AG09319 (cell line): ENCODE measurements at regions not wholly inside any gene's neighbourhood (a gene's known extent, or its start where the extent isn't known, plus 50 kb on each side); places are given as distances from the start of the nearest gene placed in this dataset.

ENCODE experiments used
- DNase-seq: peaks from one replicate; pipeline ENCODE4 v3.0.0-alpha.2; 2010; ENCODE audit warnings: low read depth; ENCODE audit errors: extremely low read depth
- TF ChIP-seq, protein P1 (sequence below): IDR thresholded peaks from 2 replicates; pipeline ENCODE4 v1.5.1; 2011; ENCODE audit warnings: low read depth, mild to moderate bottlenecking, inconsistent platforms, low read length, moderate library complexity

GRCh38 chr4:58502839-58503238, 1392.7 kb upstream of the IGFBP7 start:
- TF ChIP-seq, protein P1, sequence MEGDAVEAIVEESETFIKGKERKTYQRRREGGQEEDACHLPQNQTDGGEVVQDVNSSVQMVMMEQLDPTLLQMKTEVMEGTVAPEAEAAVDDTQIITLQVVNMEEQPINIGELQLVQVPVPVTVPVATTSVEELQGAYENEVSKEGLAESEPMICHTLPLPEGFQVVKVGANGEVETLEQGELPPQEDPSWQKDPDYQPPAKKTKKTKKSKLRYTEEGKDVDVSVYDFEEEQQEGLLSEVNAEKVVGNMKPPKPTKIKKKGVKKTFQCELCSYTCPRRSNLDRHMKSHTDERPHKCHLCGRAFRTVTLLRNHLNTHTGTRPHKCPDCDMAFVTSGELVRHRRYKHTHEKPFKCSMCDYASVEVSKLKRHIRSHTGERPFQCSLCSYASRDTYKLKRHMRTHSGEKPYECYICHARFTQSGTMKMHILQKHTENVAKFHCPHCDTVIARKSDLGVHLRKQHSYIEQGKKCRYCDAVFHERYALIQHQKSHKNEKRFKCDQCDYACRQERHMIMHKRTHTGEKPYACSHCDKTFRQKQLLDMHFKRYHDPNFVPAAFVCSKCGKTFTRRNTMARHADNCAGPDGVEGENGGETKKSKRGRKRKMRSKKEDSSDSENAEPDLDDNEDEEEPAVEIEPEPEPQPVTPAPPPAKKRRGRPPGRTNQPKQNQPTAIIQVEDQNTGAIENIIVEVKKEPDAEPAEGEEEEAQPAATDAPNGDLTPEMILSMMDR: no peak
- no peak for DNase-seq

- DNase-seq: no peak
- TF ChIP-seq, protein P1: no peak
Observed at GRCh38 chr4:58499182-58499581, 1389.0 kb upstream of the IGFBP7 start.

DNA sequence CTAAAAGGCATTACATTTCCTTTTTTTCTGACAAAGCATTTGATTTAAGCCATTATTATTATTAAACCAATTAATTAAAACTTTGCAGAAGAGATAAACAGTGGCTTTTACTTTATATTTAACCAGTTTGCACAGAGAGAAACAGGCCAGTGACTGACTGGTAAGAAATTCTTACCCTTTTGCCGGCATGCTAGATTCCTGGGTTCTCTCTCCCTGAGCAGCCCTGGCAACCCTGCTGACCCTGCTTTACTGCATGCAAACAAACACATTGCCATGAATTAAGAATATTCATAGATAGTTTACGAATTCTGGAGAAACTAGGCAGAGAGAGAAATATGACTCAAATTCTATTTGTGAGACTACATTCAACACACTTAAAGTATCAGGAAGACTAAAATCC, 1381.4 kb upstream of the IGFBP7 start:
- TF ChIP-seq, protein P1: no peak

DNA sequence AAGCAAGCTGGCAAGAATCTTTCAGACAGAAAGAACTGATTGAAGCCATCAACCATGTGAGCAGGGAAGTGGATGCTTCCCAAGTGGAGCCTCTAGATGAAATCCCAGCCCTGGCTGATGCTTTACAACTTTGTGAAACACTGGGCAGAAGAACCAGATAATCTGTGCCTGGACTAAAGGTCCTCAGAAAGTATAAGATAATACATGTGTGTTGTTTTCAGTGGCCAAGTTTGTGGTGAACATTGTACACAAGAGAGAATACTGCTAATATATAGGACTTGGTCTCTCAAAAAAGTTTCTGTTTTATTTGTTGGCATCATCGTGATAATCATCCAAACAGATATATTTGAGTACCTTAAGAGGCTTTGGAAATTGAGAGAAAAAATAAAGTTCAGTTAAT, 1367.8 kb upstream of the IGFBP7 start:
- TF ChIP-seq, protein P1: no peak
- DNase-seq: no peak

More for the DNA sequence above, 1381.4 kb upstream of the IGFBP7 start:
- no peak for DNase-seq

GRCh38 chr4:58477513-58477912, 1367.3 kb upstream of the IGFBP7 start:
- DNase-seq: no peak
- TF ChIP-seq, protein P1: no peak

- TF ChIP-seq, protein P1: no peak
Observed at GRCh38 chr4:58475097-58475496, 1364.9 kb upstream of the IGFBP7 start.

DNA sequence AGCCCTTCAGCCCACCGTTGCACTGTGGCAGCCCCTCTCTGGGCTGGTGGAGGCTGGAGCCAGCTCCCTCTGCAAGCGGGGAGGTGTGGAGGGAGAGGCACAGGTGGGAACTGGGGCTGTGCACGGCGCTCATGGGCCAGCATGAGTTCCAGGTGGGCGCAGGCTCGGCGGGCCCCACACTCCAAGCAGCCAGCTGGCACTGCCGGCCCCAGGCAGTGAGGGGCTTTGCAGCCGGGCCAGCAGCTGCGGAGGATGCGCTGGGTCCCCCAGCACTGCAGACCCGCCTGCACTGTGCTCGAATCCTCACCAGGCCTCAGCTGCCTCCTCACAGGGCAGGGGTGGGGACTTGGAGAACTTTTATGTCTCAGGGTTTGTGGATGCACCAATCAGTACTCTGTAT, 1354.8 kb upstream of the IGFBP7 start:
- DNase-seq: no peak
- TF ChIP-seq, protein P1: no peak

More at GRCh38 chr4:58475097-58475496, 1364.9 kb upstream of the IGFBP7 start:
- no peak for DNase-seq
